ENCODE measurements at regions not wholly inside any gene's neighbourhood (a gene's known extent, or its start where the extent isn't known, plus 50 kb on each side); places are given as distances from the start of the nearest gene placed in this dataset.
"Not testable (repeated sequence)": the region's sequence is repeated elsewhere in the genome, so short reads cannot be mapped to it uniquely, and the experiment has no call there.

- Histone ChIP-seq H3K27me3 (ENCODE audit: insufficient read depth, low read depth, severe bottlenecking) (no peaks in the 10 kb centered on the region), H3K36me3 (no peaks in the 10 kb centered on the region), H3K27ac (no peak overlapping the region), H3K9me3 (ENCODE audit: severe bottlenecking) (no peaks in the 10 kb centered on the region), H3K4me3 (ENCODE audit: low read depth, low read length) (no peak overlapping the region)
- no peak for TF ChIP-seq CTCF (IDR thresholded peaks at IDR 0.05; ENCODE audit: low read depth, low read length)
- no peak for DNase-seq
These were observed 292.0 kb upstream of the MBL2 start for GRCh38 chr10:53064614-53065013.

- Histone ChIP-seq H3K36me3 (no peaks in the 10 kb centered on the region), H3K27me3 (ENCODE audit: insufficient read depth, low read depth, severe bottlenecking) (no peaks in the 10 kb centered on the region), H3K27ac (no peak overlapping the region), H3K4me3 (ENCODE audit: low read depth, low read length) (no peak overlapping the region), H3K9me3 (ENCODE audit: severe bottlenecking) (no peaks in the 10 kb centered on the region)
- TF ChIP-seq CTCF (IDR thresholded peaks at IDR 0.05; ENCODE audit: low read depth, low read length): no peak
- no peak for DNase-seq
These were observed 291.2 kb upstream of the MBL2 start for GRCh38 chr10:53063805-53064204.

- no peak overlapping the region for H3K4me3 ChIP-seq (ENCODE audit: low read depth, low read length)
These were observed 280.1 kb upstream of the MBL2 start for GRCh38 chr10:53052521-53053164.

GRCh38 chr10:53045315-53045714, 272.7 kb upstream of the MBL2 start:
- TF ChIP-seq CTCF (IDR thresholded peaks at IDR 0.05; ENCODE audit: low read depth, low read length): no peak
- Histone ChIP-seq H3K9me3 (ENCODE audit: severe bottlenecking) (no peaks in the 10 kb centered on the region), H3K36me3 (no peaks in the 10 kb centered on the region), H3K27me3 (ENCODE audit: insufficient read depth, low read depth, severe bottlenecking) (no peaks in the 10 kb centered on the region), H3K27ac (no peak overlapping the region), H3K4me3 (ENCODE audit: low read depth, low read length) (no peak overlapping the region)
- no peak for DNase-seq

More at GRCh38 chr10:53052521-53053164, 280.1 kb upstream of the MBL2 start:
- Histone ChIP-seq H3K27me3 (ENCODE audit: insufficient read depth, low read depth, severe bottlenecking) (no peaks in the 10 kb centered on the region), H3K27ac (no peak overlapping the region), H3K36me3 (no peaks in the 10 kb centered on the region), H3K9me3 (ENCODE audit: severe bottlenecking) (no peaks in the 10 kb centered on the region)
- TF ChIP-seq CTCF (IDR thresholded peaks at IDR 0.05; ENCODE audit: low read depth, low read length): no peak
- DNase-seq: peak; percentile 8

- H3K27me3 ChIP-seq (ENCODE audit: insufficient read depth, low read depth, severe bottlenecking); DNase-seq; H3K36me3 ChIP-seq; H3K27ac ChIP-seq; H3K9me3 ChIP-seq (ENCODE audit: severe bottlenecking); H3K4me3 ChIP-seq (ENCODE audit: low read depth, low read length): not testable (repeated sequence)
These were observed 263.2 kb upstream of the MBL2 start for GRCh38 chr10:53035823-53036222.

- no peak for TF ChIP-seq CTCF (IDR thresholded peaks at IDR 0.05; ENCODE audit: low read depth, low read length)
- Histone ChIP-seq H3K27me3 (ENCODE audit: insufficient read depth, low read depth, severe bottlenecking) (no peaks in the 10 kb centered on the region), H3K36me3 (no peaks in the 10 kb centered on the region), H3K9me3 (ENCODE audit: severe bottlenecking) (no peaks in the 10 kb centered on the region), H3K27ac (no peak overlapping the region), H3K4me3 (ENCODE audit: low read depth, low read length) (no peak overlapping the region)
- no peak for DNase-seq
These were observed 260.8 kb upstream of the MBL2 start for GRCh38 chr10:53033396-53033795.

- H3K9me3 ChIP-seq (ENCODE audit: severe bottlenecking); H3K4me3 ChIP-seq (ENCODE audit: low read depth, low read length); DNase-seq; H3K27ac ChIP-seq; H3K27me3 ChIP-seq (ENCODE audit: insufficient read depth, low read depth, severe bottlenecking); H3K36me3 ChIP-seq: not testable (repeated sequence)
These were observed 257.6 kb upstream of the MBL2 start for GRCh38 chr10:53029872-53030849.

Measured in WERI-Rb-1 (cell line).